NCI-H146 (cell line): ENCODE measurements at regions not wholly inside any gene's neighbourhood (a gene's known extent, or its start where the extent isn't known, plus 50 kb on each side); places are given as distances from the start of the nearest gene placed in this dataset.

Experiments used
- DNase-seq: peaks from one replicate; lab custom pipeline; 2025; lab: John Stamatoyannopoulos, UW

GRCh38 chr7:9856668-9857067, 1117.0 kb upstream of the PHF14 start:
- no peak for DNase-seq

GRCh38 chr7:9863545-9863944, 1110.1 kb upstream of the PHF14 start:
- no peak for DNase-seq

- DNase-seq, result no peak
These were observed 1104.5 kb upstream of the PHF14 start for GRCh38 chr7:9869151-9869550.

GRCh38 chr7:9869566-9869965, 1104.1 kb upstream of the PHF14 start:
- DNase-seq, result no peak

- DNase-seq, result no peak
These were observed 1103.0 kb upstream of the PHF14 start for GRCh38 chr7:9870674-9871073.

GRCh38 chr7:9874182-9874581, 1099.5 kb upstream of the PHF14 start:
- no peak for DNase-seq

GRCh38 chr7:9876053-9876452, 1097.6 kb upstream of the PHF14 start:
- DNase-seq, result no peak

GRCh38 chr7:9889554-9889953, 1084.1 kb upstream of the PHF14 start:
- no peak for DNase-seq

GRCh38 chr7:9890092-9890491, 1083.6 kb upstream of the PHF14 start:
- DNase-seq, result no peak

- DNase-seq, result no peak
These were observed 1082.6 kb upstream of the PHF14 start for GRCh38 chr7:9891056-9891455.

GRCh38 chr7:9900339-9900738, 1073.3 kb upstream of the PHF14 start:
- DNase-seq, result no peak

- DNase-seq, result peak; percentile 3
These were observed 1052.3 kb upstream of the PHF14 start for GRCh38 chr7:9921326-9921725.

- peak; percentile 47 for DNase-seq
These were observed 1035.6 kb upstream of the PHF14 start for GRCh38 chr7:9937944-9938631.

GRCh38 chr7:9939176-9939575, 1034.5 kb upstream of the PHF14 start:
- DNase-seq, result no peak

- peak; percentile 81 for DNase-seq
These were observed 1028.5 kb upstream of the PHF14 start for GRCh38 chr7:9945131-9945530.

GRCh38 chr7:9945857-9946256, 1027.8 kb upstream of the PHF14 start:
- DNase-seq, result peak; percentile 95

- no peak for DNase-seq
These were observed 1018.5 kb upstream of the PHF14 start for GRCh38 chr7:9955138-9955537.

GRCh38 chr7:9958486-9958885, 1015.2 kb upstream of the PHF14 start:
- DNase-seq, result no peak

- DNase-seq, result no peak
These were observed 1013.2 kb upstream of the PHF14 start for GRCh38 chr7:9960460-9960859.

GRCh38 chr7:9961161-9961922, 1012.3 kb upstream of the PHF14 start:
- no peak for DNase-seq

- no peak for DNase-seq
These were observed 1010.9 kb upstream of the PHF14 start for GRCh38 chr7:9962742-9963141.

GRCh38 chr7:9978106-9979064, 995.3 kb upstream of the PHF14 start:
- no peak for DNase-seq
